ENCODE measurements at regions not wholly inside any gene's neighbourhood (a gene's known extent, or its start where the extent isn't known, plus 50 kb on each side); places are given as distances from the start of the nearest gene placed in this dataset.

DNA sequence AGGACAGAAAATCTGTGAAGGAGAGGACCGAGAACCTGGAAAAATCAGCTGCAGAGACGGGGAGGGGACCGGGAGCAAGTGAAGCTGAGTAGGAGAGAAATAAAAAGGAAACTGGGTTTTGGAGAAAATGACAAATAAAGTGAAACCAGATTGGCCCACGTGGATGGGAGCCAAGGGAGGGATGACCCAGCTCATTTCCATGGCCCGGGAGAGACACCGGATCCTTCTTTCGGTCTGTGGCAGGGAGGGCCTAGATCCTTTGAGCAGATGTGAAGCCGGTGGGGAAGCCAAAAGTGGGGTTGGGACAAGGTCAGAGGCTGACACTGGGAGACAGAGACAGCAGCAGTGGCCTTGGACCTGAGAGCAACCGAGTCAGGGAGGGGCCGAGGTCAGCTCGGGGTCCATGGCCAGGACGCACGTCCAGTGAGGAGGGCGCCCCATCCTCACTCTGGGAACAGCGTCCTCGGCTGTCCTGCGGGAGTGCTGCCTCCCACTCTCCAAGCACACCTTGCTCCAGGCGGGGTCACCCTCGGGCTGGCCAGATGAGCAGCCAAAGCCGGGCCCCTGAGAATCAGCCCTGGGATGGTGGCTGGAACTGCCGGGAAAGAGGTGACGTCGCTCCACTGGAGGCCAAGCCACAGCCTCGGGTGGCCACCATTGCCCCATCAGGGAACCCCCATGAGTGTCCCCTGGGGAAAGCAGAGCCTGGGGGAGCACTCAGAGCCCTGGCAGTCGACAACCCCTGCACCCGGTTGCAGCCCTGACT, 50.8 kb upstream of the CDR2 start:
- Histone ChIP-seq H4K8ac (replicated peaks; ENCODE audit: insufficient read length, low read depth, low read length) (no peak overlapping the region), H2AK5ac (ENCODE audit: insufficient read length, low read length) (no peak overlapping the region), H3K4ac (ENCODE audit: low read depth, low read length) (no peak overlapping the region), H3K4me2 (ENCODE audit: insufficient read depth, insufficient read length, low read length) (no peak overlapping the region), H2BK15ac (ENCODE audit: low read depth, low read length) (no peak overlapping the region), H2BK20ac (ENCODE audit: low read depth, low read length, poor library complexity, severe bottlenecking) (no peak overlapping the region), H2BK5ac (ENCODE audit: insufficient read length, low read length) (no peak overlapping the region), H3K27ac (ENCODE audit: insufficient read length, low read depth, low read length) (no peak overlapping the region), H3K4me1 (ENCODE audit: insufficient read depth, low read length) (no peaks in the 10 kb centered on the region), H2BK120ac (ENCODE audit: low read depth, low read length, poor library complexity, severe bottlenecking) (no peak overlapping the region), H3K9ac (ENCODE audit: extremely low read depth, insufficient read length, low read length) (no peak overlapping the region), H3K56ac (ENCODE audit: insufficient read length, low read depth, low read length) (no peak overlapping the region), H3K79me2 (ENCODE audit: insufficient read depth, low read length) (no peaks in the 10 kb centered on the region), H2AFZ (ENCODE audit: low read length) (no peak overlapping the region), H4K5ac (ENCODE audit: insufficient read length, low read depth, low read length) (no peak overlapping the region), H3K14ac (ENCODE audit: insufficient read depth, low read length) (no peak overlapping the region), H2BK12ac (ENCODE audit: insufficient read length, low read depth, low read length) (no peak overlapping the region), H3K27me3 (ENCODE audit: insufficient read depth, low read length) (no peaks in the 10 kb centered on the region), H4K91ac (ENCODE audit: insufficient read length, low read depth, low read length) (no peak overlapping the region), H4K20me1 (ENCODE audit: control insufficient read depth, insufficient read depth, insufficient read length) (no peaks in the 10 kb centered on the region), H3K9me3 (ENCODE audit: control insufficient read depth, low read depth, low read length) (no peaks in the 10 kb centered on the region), H3T11ph (ENCODE audit: low read length) (no peak overlapping the region), H3K79me1 (ENCODE audit: insufficient read depth, low read depth, low read length, poor library complexity, severe bottlenecking) (no peaks in the 10 kb centered on the region), H3K23ac (ENCODE audit: insufficient read length, low read depth, low read length) (no peak overlapping the region), H3K23me2 (ENCODE audit: insufficient read length, low read depth, low read length, poor library complexity, severe bottlenecking) (no peaks in the 10 kb centered on the region), H3K18ac (ENCODE audit: insufficient read length, low read depth, low read length) (no peak overlapping the region)
- Mint-ChIP-seq H3K9me3 (no peaks in the 10 kb centered on the region; a peak in 1 of 5 replicates), H3K4me3 (no peak overlapping the region), H3K4me1 (no peaks in the 10 kb centered on the region), H3K36me3 (ENCODE audit: insufficient read depth in 1 of 3, low read depth in 3 of 3) (peaks cover 22 to 68% (median 37%) of the 10 kb centered on the region in 3 experiments), H3K27ac (peak overlapping the region in 2 of 3 experiments; percentile 18 to 84; a peak in 1 of 7 replicates), H3K27me3 (ENCODE audit: low read depth) (no peaks in the 10 kb centered on the region)
- no peak for TF ChIP-seq CTCF (conservative IDR thresholded peaks at IDR 0.05)
- no CpG with 5 or more reads among the region's 26 CpGs for WGBS (ENCODE audit: extremely low coverage, insufficient read length, low lambda C conversion rate)
- no peak for DNase-seq

Data from H9 (cell line).